AG09309 (cell line): ENCODE measurements at regions not wholly inside any gene's neighbourhood (a gene's known extent, or its start where the extent isn't known, plus 50 kb on each side); places are given as distances from the start of the nearest gene placed in this dataset.

Experiments used
- DNase-seq: peaks from one replicate; pipeline ENCODE4 v3.0.0-alpha.2; 2010; ENCODE audit warnings: low read depth
- H3K4me3 ChIP-seq: 2 replicates; pipeline ENCODE4 v1.5.1; 2011; ENCODE audit warnings: mild to moderate bottlenecking, low read depth, low read length, moderate library complexity; ENCODE audit not compliant: control insufficient read depth
- CTCF ChIP-seq: IDR thresholded peaks from 2 replicates; pipeline ENCODE4 v1.5.1; 2011; ENCODE audit warnings: mild to moderate bottlenecking, low read depth, low read length, inconsistent platforms; ENCODE audit not compliant: insufficient read depth, control insufficient read depth; ENCODE audit errors: missing control alignments

DNA sequence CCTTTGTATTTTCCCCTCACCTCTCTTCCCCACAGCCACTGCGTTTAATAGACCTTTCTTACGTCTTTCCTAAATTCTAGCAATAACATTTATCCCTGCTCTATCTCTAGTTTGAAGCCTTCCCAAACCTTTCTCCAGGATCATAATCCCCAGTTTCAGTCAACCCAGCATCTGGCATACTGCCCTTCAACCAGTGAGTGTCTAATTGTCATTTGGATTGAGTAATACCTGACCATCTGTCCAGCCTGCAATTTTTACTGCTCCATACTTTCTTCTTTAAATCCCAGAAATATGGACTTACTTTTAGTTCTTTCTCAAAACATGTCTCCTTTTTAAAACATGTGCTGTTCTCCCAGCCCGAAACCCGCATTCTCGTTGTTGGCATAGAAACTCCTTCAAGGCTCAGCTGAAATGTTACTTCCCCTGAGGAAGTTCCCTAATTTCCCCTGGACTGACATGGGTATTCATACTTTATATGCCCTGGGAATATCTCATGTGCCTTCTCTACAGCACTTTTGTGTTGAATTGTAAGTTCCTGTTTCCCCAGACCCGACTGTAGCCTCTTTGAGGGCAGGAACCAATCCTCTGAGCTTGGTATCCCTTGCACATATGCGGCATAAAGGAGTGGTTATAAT is 65.1 kb upstream of the ETV6 start:
- no peak for TF ChIP-seq CTCF
- no peak for DNase-seq

DNA sequence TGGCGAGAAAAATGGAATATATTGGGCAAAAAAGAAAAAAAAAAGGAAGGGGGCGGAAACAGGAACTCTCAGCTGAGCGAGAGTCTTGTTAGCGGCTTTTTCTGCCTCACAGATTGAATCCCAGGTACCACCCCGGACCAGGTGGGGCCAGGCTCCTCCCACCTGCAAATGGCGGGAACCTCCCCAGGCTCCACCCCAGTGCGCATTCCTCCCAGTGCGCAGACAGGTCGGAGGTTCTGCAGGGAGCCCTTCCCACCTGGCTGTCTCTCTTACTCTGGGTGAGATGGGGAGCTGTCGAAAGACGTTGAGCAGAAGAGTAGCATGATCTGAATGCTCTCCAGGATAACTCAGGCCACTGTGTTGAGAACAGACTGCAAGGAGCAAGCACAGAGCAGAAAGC is 57.0 kb upstream of the ETV6 start:
- no peak for DNase-seq
- H3K4me3 ChIP-seq = no peak overlapping the region
- TF ChIP-seq CTCF = no peak

More for the DNA sequence above, 65.1 kb upstream of the ETV6 start:
- no peak overlapping the region for H3K4me3 ChIP-seq

GRCh38 chr12:11593013-11593412 is 56.5 kb upstream of the ETV6 start:
- DNase-seq = no peak
- TF ChIP-seq CTCF = no peak
- H3K4me3 ChIP-seq = no peak overlapping the region

GRCh38 chr12:11595080-11595479 is 54.4 kb upstream of the ETV6 start:
- no peak for DNase-seq
- no peak for TF ChIP-seq CTCF
- H3K4me3 ChIP-seq = no peak overlapping the region

GRCh38 chr12:11596141-11596540 is 53.3 kb upstream of the ETV6 start:
- DNase-seq = no peak
- TF ChIP-seq CTCF = no peak
- no peak overlapping the region for H3K4me3 ChIP-seq

- no peak for TF ChIP-seq CTCF
- H3K4me3 ChIP-seq = no peak overlapping the region
- DNase-seq = no peak
These were observed 50.6 kb upstream of the ETV6 start for GRCh38 chr12:11598900-11599299.
